Endothelial cell of umbilical vein (primary cell): ENCODE measurements at regions not wholly inside any gene's neighbourhood (a gene's known extent, or its start where the extent isn't known, plus 50 kb on each side); places are given as distances from the start of the nearest gene placed in this dataset.

ENCODE experiments used
- BruUV-seq: library from RNA; stranded (reverse); fragments of 400-500 nt; replicated peaks from 2 replicates; lab custom pipeline; 2021; lab: Mats Ljungman, UMichigan
- CTCF ChIA-PET: fragments of 300-600, 350-600 bp; sonication (Branson Sonifier 250); formaldehyde crosslinking; loops from one replicate; lab custom pipeline; 2021; ENCODE audit warnings: antibody characterized with exemption, inconsistent platforms; lab: Charles Lee
- POLR2A ChIA-PET: fragments of 300-600, 350-600 bp; sonication (Branson Sonifier 250); formaldehyde crosslinking; loops from one replicate; lab custom pipeline; 2021; ENCODE audit warnings: antibody characterized with exemption, inconsistent platforms; lab: Charles Lee
- DNase-seq: peaks from one replicate; pipeline ENCODE4 v3.0.0-alpha.2; 2011; ENCODE audit warnings: low read depth, low spot score
- FAIRE-seq: peaks from 2 replicates; lab custom pipeline; 2011; peaks lifted over from hg19 to GRCh38; lab: Jason Lieb, UNC
- H2AFZ ChIP-seq: 2 replicates; pipeline ENCODE4 v1.6.0; 2012; ENCODE audit warnings: low read depth, low read length, control low read depth, inconsistent platforms
- H3K27ac ChIP-seq: 2 replicates; pipeline ENCODE4 v1.5.1; 2011; ENCODE audit warnings: low read depth, mild to moderate bottlenecking, control low read depth, low read length, moderate library complexity; ENCODE audit not compliant: insufficient read depth
- H3K27me3 ChIP-seq, 2 experiments: 2 replicates each; pipeline versions ENCODE4 v1.6.0 to v1.6.1; 2011; ENCODE audit warnings: low read length in 2 of 2, mixed read lengths in 1 of 2; ENCODE audit not compliant: control insufficient read depth in 2 of 2, insufficient read depth in 2 of 2
- H3K36me3 ChIP-seq, 2 experiments: 2 replicates in 1 of 2; 3 replicates in 1 of 2; pipeline ENCODE4 v1.5.1; 2011; ENCODE audit warnings: low read length in 2 of 2, mild to moderate bottlenecking in 1 of 2, moderate library complexity in 1 of 2; ENCODE audit not compliant: control insufficient read depth in 2 of 2, insufficient read depth in 2 of 2; ENCODE audit errors: extremely low read depth in 1 of 2
- H3K4me1 ChIP-seq: 3 replicates; pipeline ENCODE4 v1.5.1; 2011; ENCODE audit warnings: mild to moderate bottlenecking, low read length; ENCODE audit not compliant: control insufficient read depth, insufficient read depth; ENCODE audit errors: extremely low read depth
- H3K4me2 ChIP-seq: 2 replicates; pipeline ENCODE4 v1.6.1; 2011; ENCODE audit warnings: low read length, control low read depth, mixed read lengths; ENCODE audit not compliant: insufficient read depth
- H3K4me3 ChIP-seq, 3 experiments: fragments of 200-600 bp in 1 of 3; sonication (generic), shearing (Covaris generic) in 1 of 3; replicated peaks in 1 of 3; 2 replicates each; pipeline ENCODE4 v1.5.1; 2011 to 2016; ENCODE audit warnings: control low read depth in 3 of 3, low read length in 3 of 3, mild to moderate bottlenecking in 2 of 3, inconsistent platforms in 1 of 3, low read depth in 1 of 3, moderate library complexity in 1 of 3; ENCODE audit not compliant: insufficient read depth in 1 of 3
- H3K79me2 ChIP-seq: 2 replicates; pipeline ENCODE4 v1.6.0; 2012; ENCODE audit warnings: low read length, inconsistent platforms; ENCODE audit not compliant: control insufficient read depth, insufficient read depth
- H3K9ac ChIP-seq: replicated peaks from 2 replicates; pipeline ENCODE3; 2011; ENCODE audit warnings: low read length, control low read depth; ENCODE audit not compliant: insufficient read depth; ENCODE audit errors: extremely low read depth
- H3K9me1 ChIP-seq: replicated peaks from 3 replicates; pipeline ENCODE4 v1.6.0; 2011; ENCODE audit warnings: mild to moderate bottlenecking, low read length; ENCODE audit not compliant: control insufficient read depth, insufficient read depth; ENCODE audit errors: extremely low read depth
- H3K9me3 ChIP-seq: replicated peaks from 2 replicates; pipeline ENCODE4 v1.5.1; 2012; ENCODE audit warnings: low read length, inconsistent platforms; ENCODE audit not compliant: control insufficient read depth, insufficient read depth
- H4K20me1 ChIP-seq: replicated peaks from 2 replicates; pipeline ENCODE3; 2011; ENCODE audit warnings: mild to moderate bottlenecking, low read length; ENCODE audit not compliant: control insufficient read depth, insufficient read depth; ENCODE audit errors: extremely low read depth
- CTCF ChIP-seq, 2 donors: IDR thresholded peaks; 1 replicate in 1 of 2; 2 replicates in 1 of 2; pipeline ENCODE4 v1.5.1; 2011; ENCODE audit warnings: low read length in 2 of 2, mild to moderate bottlenecking in 2 of 2, moderate library complexity in 2 of 2, control low read depth in 1 of 2, inconsistent platforms in 1 of 2, low read depth in 1 of 2; ENCODE audit not compliant: insufficient read depth in 1 of 2; ENCODE audit errors: extremely low read depth in 1 of 2
- EZH2 ChIP-seq: IDR thresholded peaks from 2 replicates; pipeline ENCODE4 v1.6.1; 2012; ENCODE audit warnings: borderline replicate concordance, low read depth, mild to moderate bottlenecking, moderate library complexity, low read length, inconsistent platforms; ENCODE audit not compliant: severe bottlenecking
- FOS ChIP-seq: IDR thresholded peaks from 2 replicates; pipeline ENCODE4 v1.6.1; 2011; ENCODE audit warnings: mild to moderate bottlenecking, low read length, moderate library complexity, borderline replicate concordance; ENCODE audit not compliant: insufficient read depth
- GATA2 ChIP-seq: IDR thresholded peaks from 2 replicates; pipeline ENCODE4 v1.7.0; 2011; ENCODE audit warnings: low read depth, mild to moderate bottlenecking, moderate library complexity, mixed read lengths, low read length; ENCODE audit not compliant: insufficient read length, insufficient read depth
- JUN ChIP-seq: IDR thresholded peaks from 2 replicates; pipeline ENCODE4 v1.6.1; 2011; ENCODE audit warnings: borderline replicate concordance, low read depth; ENCODE audit not compliant: insufficient read length, insufficient read depth
- MAX ChIP-seq: IDR thresholded peaks from 2 replicates; pipeline ENCODE4 v1.6.1; 2011; ENCODE audit not compliant: insufficient read depth, insufficient read length
- MYC ChIP-seq: IDR thresholded peaks from one replicate; pipeline ENCODE4 v1.6.1; 2011; ENCODE audit warnings: mild to moderate bottlenecking, low read depth, low read length
- POLR2A ChIP-seq: IDR thresholded peaks from 2 replicates; pipeline ENCODE4 v1.6.1; 2012; ENCODE audit warnings: low read depth, mild to moderate bottlenecking, control low read depth, low read length
- POLR2AphosphoS5 ChIP-seq: IDR thresholded peaks from 2 replicates; pipeline ENCODE4 v1.6.1; 2012; ENCODE audit warnings: low read depth, mild to moderate bottlenecking, control low read depth, low read length, moderate library complexity; ENCODE audit not compliant: insufficient read depth
- dilution Hi-C: fragments of 300-500 bp; cut with MboI; formaldehyde crosslinking; loops from one replicate; pipeline ENCODE4 v1.15.0; 2019; ENCODE audit warnings: low sequenced_read_pairs; ENCODE audit not compliant: extremely low pct_ligation_motif_present
- intact Hi-C: fragments of 100-400 bp; cut with micrococcal nuclease; formaldehyde crosslinking; loops from one replicate; pipeline ENCODE4 v1.10.0; 2022

- no peak overlapping the region for H3K9ac ChIP-seq
- H3K4me2 ChIP-seq: no peak overlapping the region
- no peaks in the 10 kb centered on the region for H3K36me3 ChIP-seq
- POLR2A ChIA-PET: no interaction called here
- no peaks in the 10 kb centered on the region for H3K9me1 ChIP-seq
- no peak overlapping the region for H3K4me3 ChIP-seq
- dilution Hi-C loops: no loop called here
- no peak overlapping the region for H2AFZ ChIP-seq
- FAIRE-seq: no peak
- BruUV-seq: no TSS peak
- H3K27ac ChIP-seq: no peak overlapping the region
- H3K4me1 ChIP-seq: no peaks in the 10 kb centered on the region
- no peaks in the 10 kb centered on the region for H3K27me3 ChIP-seq
- no peak for DNase-seq
- no peaks in the 10 kb centered on the region for H3K79me2 ChIP-seq
- TF ChIP-seq MAX (no peak), EZH2 (no peak), JUN (no peak)
- H4K20me1 ChIP-seq: no peaks in the 10 kb centered on the region
- intact Hi-C loops: no loop called here
- CTCF ChIA-PET: no interaction called here
- H3K9me3 ChIP-seq: peaks cover 7% of the 10 kb centered on the region
Measured at GRCh38 chr7:67655168-67655567, 658.5 kb downstream of the TYW1 start.

GRCh38 chr7:67659091-67659490, 662.5 kb downstream of the TYW1 start:
- dilution Hi-C loops: no loop called here
- DNase-seq: no peak
- intact Hi-C loops: no loop called here
- POLR2A ChIA-PET: no interaction called here
- Histone ChIP-seq H4K20me1 (no peaks in the 10 kb centered on the region), H3K9me1 (no peaks in the 10 kb centered on the region), H3K36me3 (no peaks in the 10 kb centered on the region), H3K4me3 (no peak overlapping the region), H3K79me2 (no peaks in the 10 kb centered on the region), H3K9ac (no peak overlapping the region), H3K27me3 (no peaks in the 10 kb centered on the region), H3K4me1 (no peaks in the 10 kb centered on the region), H3K27ac (no peak overlapping the region), H3K4me2 (no peak overlapping the region), H3K9me3 (peaks cover 10% of the 10 kb centered on the region), H2AFZ (no peak overlapping the region)
- TF ChIP-seq POLR2AphosphoS5 (no peak), FOS (no peak), GATA2 (no peak), MYC (no peak), JUN (no peak), EZH2 (no peak), MAX (no peak), CTCF (IDR thresholded peaks at IDR 0.05; ENCODE audit: extremely low read depth in 1 of 2, insufficient read depth in 1 of 2, low read depth in 1 of 2, low read length in 2 of 2) (no peak), POLR2A (no peak)
- CTCF ChIA-PET: no interaction called here
- no peak for FAIRE-seq
- no TSS peak for BruUV-seq
